HG03135 (cell line): ENCODE measurements at regions not wholly inside any gene's neighbourhood (a gene's known extent, or its start where the extent isn't known, plus 50 kb on each side); places are given as distances from the start of the nearest gene placed in this dataset.

Experiments
- ATAC-seq: cut with Tn5 transposase; IDR thresholded peaks from one replicate; pipeline ENCODE4 v1.9.1; 2021; ENCODE audit warnings: mild to moderate bottlenecking, moderate library complexity; ENCODE audit not compliant: unreplicated experiment

GRCh38 chr11:127275774-127276173, 275.2 kb upstream of the KIRREL3 start:
- no peak for ATAC-seq

GRCh38 chr11:127274328-127274676, 273.7 kb upstream of the KIRREL3 start:
- no peak for ATAC-seq

GRCh38 chr11:127273593-127274327, 273.2 kb upstream of the KIRREL3 start:
- no peak for ATAC-seq

GRCh38 chr11:127270851-127271250, 270.3 kb upstream of the KIRREL3 start:
- ATAC-seq = no peak

GRCh38 chr11:127269911-127270310, 269.3 kb upstream of the KIRREL3 start:
- no peak for ATAC-seq

GRCh38 chr11:127268932-127269331, 268.4 kb upstream of the KIRREL3 start:
- no peak for ATAC-seq

- no peak for ATAC-seq
These were observed 268.0 kb upstream of the KIRREL3 start for GRCh38 chr11:127268521-127268920.

- ATAC-seq = no peak
These were observed 258.5 kb upstream of the KIRREL3 start for GRCh38 chr11:127259102-127259501.

- no peak for ATAC-seq
These were observed 254.6 kb upstream of the KIRREL3 start for GRCh38 chr11:127255209-127255608.

GRCh38 chr11:127252321-127252720, 251.8 kb upstream of the KIRREL3 start:
- ATAC-seq = no peak

GRCh38 chr11:127249576-127249975, 249.0 kb upstream of the KIRREL3 start:
- no peak for ATAC-seq

GRCh38 chr11:127248476-127248875, 247.9 kb upstream of the KIRREL3 start:
- no peak for ATAC-seq

- no peak for ATAC-seq
These were observed 246.8 kb upstream of the KIRREL3 start for GRCh38 chr11:127247261-127247851.

- no peak for ATAC-seq
These were observed 242.1 kb upstream of the KIRREL3 start for GRCh38 chr11:127242676-127243075.

GRCh38 chr11:127238321-127238720, 237.8 kb upstream of the KIRREL3 start:
- no peak for ATAC-seq

- ATAC-seq = no peak
These were observed 236.2 kb upstream of the KIRREL3 start for GRCh38 chr11:127236776-127237175.

GRCh38 chr11:127233998-127234397, 233.4 kb upstream of the KIRREL3 start:
- no peak for ATAC-seq

GRCh38 chr11:127230392-127230791, 229.8 kb upstream of the KIRREL3 start:
- no peak for ATAC-seq

GRCh38 chr11:127226949-127227348, 226.4 kb upstream of the KIRREL3 start:
- no peak for ATAC-seq

GRCh38 chr11:127226380-127226779, 225.8 kb upstream of the KIRREL3 start:
- no peak for ATAC-seq

GRCh38 chr11:127225619-127226018, 225.0 kb upstream of the KIRREL3 start:
- no peak for ATAC-seq

- no peak for ATAC-seq
These were observed 223.7 kb upstream of the KIRREL3 start for GRCh38 chr11:127224276-127224675.

GRCh38 chr11:127223633-127224032, 223.1 kb upstream of the KIRREL3 start:
- no peak for ATAC-seq
